ENCODE measurements at regions not wholly inside any gene's neighbourhood (a gene's known extent, or its start where the extent isn't known, plus 50 kb on each side); places are given as distances from the start of the nearest gene placed in this dataset.

- DNase-seq (ENCODE audit: extremely low read depth in 1 of 2, low read depth in 1 of 2), result no peak
Measured at GRCh38 chr1:25105836-25106235, 126.5 kb downstream of the SYF2 start.

GRCh38 chr1:25104932-25105561, 127.3 kb downstream of the SYF2 start:
- no peak for DNase-seq (ENCODE audit: extremely low read depth in 1 of 2, low read depth in 1 of 2)

- no peak for DNase-seq (ENCODE audit: extremely low read depth in 1 of 2, low read depth in 1 of 2)
Measured at GRCh38 chr1:25103164-25103795, 129.0 kb downstream of the SYF2 start.

- DNase-seq (ENCODE audit: extremely low read depth in 1 of 2, low read depth in 1 of 2), result no peak
Measured at GRCh38 chr1:25100151-25100833, 132.0 kb downstream of the SYF2 start.

- no peak for DNase-seq (ENCODE audit: extremely low read depth in 1 of 2, low read depth in 1 of 2)
Measured at GRCh38 chr1:25099343-25099951, 132.9 kb downstream of the SYF2 start.

- DNase-seq (ENCODE audit: extremely low read depth in 1 of 2, low read depth in 1 of 2), result no peak
Measured at GRCh38 chr1:25098717-25099116, 133.6 kb downstream of the SYF2 start.

- no peak for DNase-seq (ENCODE audit: extremely low read depth in 1 of 2, low read depth in 1 of 2)
Measured at GRCh38 chr1:25096307-25097150, 135.8 kb downstream of the SYF2 start.

- DNase-seq (ENCODE audit: extremely low read depth in 1 of 2, low read depth in 1 of 2), result no peak
Measured at GRCh38 chr1:25095635-25096200, 136.6 kb downstream of the SYF2 start.

GRCh38 chr1:25094995-25095394, 137.3 kb downstream of the SYF2 start:
- DNase-seq (ENCODE audit: extremely low read depth in 1 of 2, low read depth in 1 of 2), result no peak

GRCh38 chr1:25094229-25094628, 138.1 kb downstream of the SYF2 start:
- DNase-seq (ENCODE audit: extremely low read depth in 1 of 2, low read depth in 1 of 2), result no peak

GRCh38 chr1:25091658-25092057, 140.6 kb downstream of the SYF2 start:
- DNase-seq (ENCODE audit: extremely low read depth in 1 of 2, low read depth in 1 of 2), result no peak

- DNase-seq (ENCODE audit: extremely low read depth in 1 of 2, low read depth in 1 of 2), result no peak
Measured at GRCh38 chr1:25090707-25091422, 141.4 kb downstream of the SYF2 start.

- DNase-seq (ENCODE audit: extremely low read depth in 1 of 2, low read depth in 1 of 2), result no peak
Measured at GRCh38 chr1:25089772-25090171, 142.5 kb downstream of the SYF2 start.

GRCh38 chr1:25088946-25089345, 143.4 kb downstream of the SYF2 start:
- DNase-seq (ENCODE audit: extremely low read depth in 1 of 2, low read depth in 1 of 2), result no peak

GRCh38 chr1:25088180-25088701, 144.1 kb downstream of the SYF2 start:
- no peak for DNase-seq (ENCODE audit: extremely low read depth in 1 of 2, low read depth in 1 of 2)

- DNase-seq (ENCODE audit: extremely low read depth in 1 of 2, low read depth in 1 of 2), result no peak
Measured at GRCh38 chr1:25086518-25087079, 145.7 kb downstream of the SYF2 start.

- DNase-seq (ENCODE audit: extremely low read depth in 1 of 2, low read depth in 1 of 2), result no peak
Measured at GRCh38 chr1:25084407-25084806, 147.9 kb downstream of the SYF2 start.

- DNase-seq (ENCODE audit: extremely low read depth in 1 of 2, low read depth in 1 of 2), result no peak
Measured at GRCh38 chr1:25083481-25084345, 148.6 kb downstream of the SYF2 start.

All from activated CD8-positive, alpha-beta memory T cell treated with anti-CD3 and anti-CD28 coated beads for 1 hour (primary cell).